ENCODE measurements at regions not wholly inside any gene's neighbourhood (a gene's known extent, or its start where the extent isn't known, plus 50 kb on each side); places are given as distances from the start of the nearest gene placed in this dataset.

GRCh38 chr6:128600397-128600951 is 80.1 kb upstream of the PTPRK start:
- Histone ChIP-seq H4K20me1 (replicated peaks; ENCODE audit: control insufficient read depth, insufficient read depth, low read length) (no peaks in the 10 kb centered on the region), H3K4me2 (ENCODE audit: insufficient read depth, low read length) (no peak overlapping the region), H3K27ac (ENCODE audit: extremely low read depth, low read depth, low read length) (no peak overlapping the region), H3K9me3 (replicated peaks; ENCODE audit: control insufficient read depth, insufficient read depth, low read depth, low read length) (no peaks in the 10 kb centered on the region), H3K36me3 (ENCODE audit: control insufficient read depth, insufficient read depth, low read length) (no peaks in the 10 kb centered on the region), H3K27me3 (ENCODE audit: control insufficient read depth in 2 of 2, insufficient read depth in 2 of 2, low read length in 2 of 2) (no peaks in the 10 kb centered on the region), H3K9me1 (ENCODE audit: control insufficient read depth, insufficient read depth, low read length) (no peaks in the 10 kb centered on the region), H3K4me1 (replicated peaks in 1 of 2; ENCODE audit: control insufficient read depth in 2 of 2, insufficient read depth in 2 of 2, low read length in 2 of 2) (no peaks in the 10 kb centered on the region), H3K79me2 (ENCODE audit: control insufficient read depth, insufficient read depth, low read length) (no peaks in the 10 kb centered on the region), H3K9ac (ENCODE audit: insufficient read depth in 1 of 2, low read depth in 2 of 2, low read length in 2 of 2) (no peak overlapping the region), H2AFZ (ENCODE audit: low read depth, low read length) (no peak overlapping the region), H3K4me3 (no peak overlapping the region)
- WGBS (ENCODE audit: insufficient coverage, low coverage, missing lambda C conversion rate), result 0% methylated on average over 4 of the region's 4 CpGs
- intact Hi-C loops (cut with micrococcal nuclease), result no loop called here
- in situ Hi-C loops (cut with MboI), result no loop called here
- DNase-seq (ENCODE audit: extremely low read depth in 1 of 4, low spot score in 3 of 4), result no peak
- TF ChIP-seq NBN (IDR thresholded peaks at IDR 0.05; ENCODE audit: low read depth) (no peak), RAD21 (CRISPR knock-in tag; conservative IDR thresholded peaks at IDR 0.05 in 1 of 2, IDR thresholded peaks at IDR 0.05 in 1 of 2) (no peak), TAL1 (IDR thresholded peaks at IDR 0.05) (no peak), KLF6 (CRISPR knock-in tag; IDR thresholded peaks at IDR 0.05; ENCODE audit: borderline replicate concordance) (no peak), MTF1 (CRISPR knock-in tag; IDR thresholded peaks at IDR 0.05; ENCODE audit: borderline replicate concordance) (no peak), ZNF79 (CRISPR knock-in tag; IDR thresholded peaks at IDR 0.05; ENCODE audit: low read depth) (no peak), HNRNPL (IDR thresholded peaks at IDR 0.05; ENCODE audit: low read depth, low read length) (no peak), SAP30 (IDR thresholded peaks at IDR 0.05; ENCODE audit: borderline replicate concordance, insufficient read depth, low read depth, low read length, poor library complexity, severe bottlenecking) (no peak), THAP12 (CRISPR knock-in tag; IDR thresholded peaks at IDR 0.05) (no peak), CTBP1 (IDR thresholded peaks at IDR 0.05; ENCODE audit: borderline replicate concordance) (no peak)
- ChIA-PET CTCF (ENCODE audit: low intra/inter-chr PET ratio) (interaction anchor here (1.0 kb wide), 1 partner anchor 29 kb away, joined by 6 read pairs; no protein-coding TSS in a partner anchor), POLR2A (no interaction called here)
- BruUV-seq (replicated peaks), result no TSS peak
- no peak for ATAC-seq
- FAIRE-seq, result no peak
